M059J (cell line): ENCODE measurements at regions not wholly inside any gene's neighbourhood (a gene's known extent, or its start where the extent isn't known, plus 50 kb on each side); places are given as distances from the start of the nearest gene placed in this dataset.
"Not testable (repeated sequence)": the region's sequence is repeated elsewhere in the genome, so short reads cannot be mapped to it uniquely, and the experiment has no call there.

ENCODE experiments used
- DNase-seq: peaks from one replicate; pipeline ENCODE4 v3.0.0-alpha.2; 2012; ENCODE audit warnings: low read depth

- no peak for DNase-seq
Measured at GRCh38 chr7:20466543-20467021, 135.9 kb downstream of the ITGB8 start.

GRCh38 chr7:20470082-20470481 is 139.4 kb downstream of the ITGB8 start:
- DNase-seq: no peak

GRCh38 chr7:20470726-20471125 is 140.0 kb downstream of the ITGB8 start:
- no peak for DNase-seq

- DNase-seq: peak; percentile 57
Measured at GRCh38 chr7:20474249-20474648, 141.2 kb upstream of the ABCB5 start.

GRCh38 chr7:20475756-20476155 is 139.7 kb upstream of the ABCB5 start:
- DNase-seq: no peak

GRCh38 chr7:20477067-20477466 is 138.4 kb upstream of the ABCB5 start:
- DNase-seq: no peak

GRCh38 chr7:20479706-20480105 is 135.8 kb upstream of the ABCB5 start:
- no peak for DNase-seq

GRCh38 chr7:20482071-20482470 is 133.4 kb upstream of the ABCB5 start:
- no peak for DNase-seq

GRCh38 chr7:20484356-20484755 is 131.1 kb upstream of the ABCB5 start:
- DNase-seq: no peak

GRCh38 chr7:20488850-20489249 is 126.6 kb upstream of the ABCB5 start:
- DNase-seq: no peak

GRCh38 chr7:20491284-20491683 is 124.2 kb upstream of the ABCB5 start:
- DNase-seq: no peak

- DNase-seq: no peak
Measured at GRCh38 chr7:20494566-20494965, 120.9 kb upstream of the ABCB5 start.

GRCh38 chr7:20501473-20501872 is 114.0 kb upstream of the ABCB5 start:
- DNase-seq: not testable (repeated sequence)

- DNase-seq: no peak
Measured at GRCh38 chr7:20503278-20503950, 112.1 kb upstream of the ABCB5 start.

- no peak for DNase-seq
Measured at GRCh38 chr7:20504060-20504459, 111.4 kb upstream of the ABCB5 start.

- no peak for DNase-seq
Measured at GRCh38 chr7:20506175-20506574, 109.3 kb upstream of the ABCB5 start.

GRCh38 chr7:20507157-20507556 is 108.3 kb upstream of the ABCB5 start:
- no peak for DNase-seq

- DNase-seq: peak; percentile 18
Measured at GRCh38 chr7:20508109-20508508, 107.4 kb upstream of the ABCB5 start.

- DNase-seq: no peak
Measured at GRCh38 chr7:20509892-20510572, 105.4 kb upstream of the ABCB5 start.

- DNase-seq: no peak
Measured at GRCh38 chr7:20510573-20510900, 104.9 kb upstream of the ABCB5 start.

GRCh38 chr7:20513341-20513740 is 102.1 kb upstream of the ABCB5 start:
- DNase-seq: no peak

GRCh38 chr7:20513897-20514296 is 101.6 kb upstream of the ABCB5 start:
- DNase-seq: no peak

- DNase-seq: peak; percentile 85
Measured at GRCh38 chr7:20514364-20514763, 101.1 kb upstream of the ABCB5 start.

- no peak for DNase-seq
Measured at GRCh38 chr7:20519645-20520044, 95.8 kb upstream of the ABCB5 start.
